AG04449 (cell line): ENCODE measurements at regions not wholly inside any gene's neighbourhood (a gene's known extent, or its start where the extent isn't known, plus 50 kb on each side); places are given as distances from the start of the nearest gene placed in this dataset.
A peak's percentile ranks its signal among the peaks of the same experiment; 100 is the strongest.

Source experiments
- CTCF ChIA-PET: fragments of 350-600 bp; formaldehyde crosslinking; extraction: SDS; loops from one replicate; lab custom pipeline; 2021; ENCODE audit warnings: antibody characterized with exemption; lab: Yijun Ruan, JAX
- POLR2A ChIA-PET: fragments of 400-600, 350-600 bp; formaldehyde crosslinking; extraction: SDS; loops from one replicate; lab custom pipeline; 2020; ENCODE audit warnings: antibody characterized with exemption, inconsistent platforms; lab: Yijun Ruan, JAX
- DNase-seq: peaks from one replicate; pipeline ENCODE4 v3.0.0-alpha.2; 2010; ENCODE audit warnings: low read depth, low spot score
- H3K4me3 ChIP-seq: 2 replicates; pipeline ENCODE4 v1.5.1; 2011; ENCODE audit warnings: low read depth, mild to moderate bottlenecking, control low read depth, low read length
- TF ChIP-seq, protein P1 (sequence below): IDR thresholded peaks from one replicate; pipeline ENCODE4 v1.5.1; 2011; ENCODE audit warnings: mild to moderate bottlenecking, moderate library complexity, low read length, control low read depth, inconsistent platforms; ENCODE audit not compliant: insufficient read depth; ENCODE audit errors: missing control alignments

DNA sequence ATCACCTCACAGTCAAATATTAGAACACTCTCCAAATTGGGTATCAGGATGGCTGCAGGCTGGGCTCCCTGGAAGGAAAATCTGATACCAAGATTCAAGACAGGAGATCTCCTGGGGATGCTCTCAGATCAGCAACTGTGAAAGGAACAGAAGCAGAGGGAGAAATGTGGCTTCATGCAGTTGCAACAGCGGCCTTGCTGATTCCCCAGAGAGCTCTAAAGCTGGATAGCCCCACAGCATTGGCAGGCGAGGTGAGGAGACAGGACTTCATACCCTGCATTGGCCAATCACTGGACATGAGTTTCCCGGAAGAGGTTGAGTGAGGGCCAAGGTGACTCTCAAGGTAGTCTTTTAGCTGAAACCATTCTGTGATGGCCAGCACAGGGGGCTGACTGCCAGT, 190.6 kb downstream of the PTPN20 start:
- POLR2A ChIA-PET = no interaction called here
- DNase-seq = no peak
- TF ChIP-seq, protein P1, sequence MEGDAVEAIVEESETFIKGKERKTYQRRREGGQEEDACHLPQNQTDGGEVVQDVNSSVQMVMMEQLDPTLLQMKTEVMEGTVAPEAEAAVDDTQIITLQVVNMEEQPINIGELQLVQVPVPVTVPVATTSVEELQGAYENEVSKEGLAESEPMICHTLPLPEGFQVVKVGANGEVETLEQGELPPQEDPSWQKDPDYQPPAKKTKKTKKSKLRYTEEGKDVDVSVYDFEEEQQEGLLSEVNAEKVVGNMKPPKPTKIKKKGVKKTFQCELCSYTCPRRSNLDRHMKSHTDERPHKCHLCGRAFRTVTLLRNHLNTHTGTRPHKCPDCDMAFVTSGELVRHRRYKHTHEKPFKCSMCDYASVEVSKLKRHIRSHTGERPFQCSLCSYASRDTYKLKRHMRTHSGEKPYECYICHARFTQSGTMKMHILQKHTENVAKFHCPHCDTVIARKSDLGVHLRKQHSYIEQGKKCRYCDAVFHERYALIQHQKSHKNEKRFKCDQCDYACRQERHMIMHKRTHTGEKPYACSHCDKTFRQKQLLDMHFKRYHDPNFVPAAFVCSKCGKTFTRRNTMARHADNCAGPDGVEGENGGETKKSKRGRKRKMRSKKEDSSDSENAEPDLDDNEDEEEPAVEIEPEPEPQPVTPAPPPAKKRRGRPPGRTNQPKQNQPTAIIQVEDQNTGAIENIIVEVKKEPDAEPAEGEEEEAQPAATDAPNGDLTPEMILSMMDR = no peak
- CTCF ChIA-PET = no interaction called here
- H3K4me3 ChIP-seq = no peak overlapping the region

DNA sequence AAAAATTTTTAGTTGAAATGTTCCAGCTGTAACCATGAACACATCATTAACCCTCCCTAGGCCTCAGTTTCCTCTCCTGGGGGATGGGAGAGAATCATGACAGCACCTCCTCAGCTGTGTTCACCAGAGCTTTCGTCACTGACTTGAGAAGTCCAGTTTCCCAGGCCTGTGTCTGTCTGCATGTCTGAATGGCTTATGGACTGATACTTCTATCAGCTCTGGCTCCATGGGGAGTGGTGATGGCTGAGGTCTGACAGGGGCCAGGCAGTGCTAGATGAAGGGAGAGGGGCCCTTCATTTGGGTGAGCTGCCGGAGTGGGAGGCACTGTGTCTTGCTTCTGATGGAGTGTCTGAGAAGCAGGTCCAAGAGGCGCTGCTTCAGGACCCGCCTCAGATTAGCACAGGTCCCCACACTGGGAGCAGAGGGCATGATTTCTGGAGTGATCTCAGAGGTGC, 192.9 kb downstream of the PTPN20 start:
- ChIA-PET POLR2A (no interaction called here), CTCF (interaction anchor here (0.7 to 1.4 kb wide), 4 partner anchors 10 to 207 kb away, joined by 3 to 5 read pairs (median 4); no protein-coding TSS in a partner anchor)
- TF ChIP-seq, protein P1 = no peak
- no peak overlapping the region for H3K4me3 ChIP-seq
- peak; percentile 34 for DNase-seq

DNA sequence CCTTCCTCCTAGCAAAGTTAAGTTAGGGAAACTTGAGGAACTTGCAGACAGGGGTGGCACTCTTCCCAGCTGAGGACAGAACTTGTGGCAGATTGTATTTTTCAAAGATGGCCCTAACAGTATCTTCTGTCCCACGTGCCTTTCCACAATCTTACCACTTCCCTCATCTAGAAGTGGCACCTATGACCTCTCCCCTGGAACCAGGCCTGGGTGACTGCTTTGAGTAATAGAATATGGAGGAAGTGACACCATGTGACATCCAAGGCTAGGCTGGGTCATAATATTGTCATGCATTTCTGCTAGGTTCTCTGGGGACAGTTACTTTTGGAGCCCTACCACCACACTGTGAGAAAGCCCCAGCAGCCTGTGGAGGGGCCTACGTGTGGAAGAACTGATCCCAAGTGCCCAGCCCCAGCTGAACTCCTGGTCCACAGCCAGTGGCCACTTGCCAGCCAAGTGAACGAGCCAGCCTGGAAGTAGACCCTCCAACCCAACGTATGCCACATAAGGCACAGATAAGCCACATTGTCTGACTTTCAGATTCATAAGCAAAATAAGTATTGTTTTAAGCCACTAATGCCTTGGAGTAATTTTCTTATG, 193.7 kb downstream of the PTPN20 start:
- CTCF ChIA-PET = interaction anchor here (0.7 to 1.2 kb wide), 4 partner anchors 30 to 207 kb away, joined by 3 to 5 read pairs (median 4); no protein-coding TSS in a partner anchor
- POLR2A ChIA-PET = interaction anchor here (0.6 kb wide), 1 partner anchor 23 kb away, joined by 3 read pairs; no protein-coding TSS in a partner anchor
- no peak overlapping the region for H3K4me3 ChIP-seq
- no peak for DNase-seq
- TF ChIP-seq, protein P1 = no peak

DNA sequence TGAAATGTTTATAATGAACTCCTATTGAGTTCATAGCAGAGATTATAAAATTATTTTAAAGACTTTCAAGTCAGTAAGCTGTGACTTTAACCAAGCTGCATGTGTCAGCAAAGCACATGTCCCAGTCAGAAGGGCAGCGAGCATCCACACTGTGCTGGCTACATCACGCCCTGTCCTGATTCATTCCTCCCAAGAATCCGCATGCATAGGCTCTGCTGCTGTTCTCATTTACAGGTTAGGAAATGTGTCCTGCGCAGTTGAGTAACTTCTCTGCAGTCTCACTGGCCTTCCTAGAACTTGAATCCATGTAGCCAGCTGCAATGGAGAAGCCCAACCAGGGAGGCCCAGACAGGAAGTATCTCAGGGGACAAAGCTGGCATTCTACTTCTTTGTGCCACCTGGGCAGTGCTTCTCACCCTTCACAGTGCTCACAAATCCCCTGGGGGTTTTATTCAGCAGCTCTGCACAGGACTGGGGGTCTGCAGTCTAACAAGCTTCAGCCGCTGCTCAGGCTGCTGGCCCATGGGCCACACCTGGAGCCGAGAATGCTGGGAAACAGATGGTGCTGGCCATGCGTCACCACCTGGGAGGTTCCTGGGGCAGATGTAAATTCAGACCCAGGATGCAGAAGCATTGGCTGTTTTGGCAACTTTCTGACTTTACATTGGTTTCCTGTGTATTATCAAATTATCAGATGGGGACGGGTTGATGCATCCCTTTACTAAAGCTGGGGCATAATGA, 192.8 kb upstream of the GDF10 start:
- TF ChIP-seq, protein P1 = no peak
- ChIA-PET CTCF (no interaction called here), POLR2A (no interaction called here)
- no peak for DNase-seq
- H3K4me3 ChIP-seq = no peak overlapping the region

DNA sequence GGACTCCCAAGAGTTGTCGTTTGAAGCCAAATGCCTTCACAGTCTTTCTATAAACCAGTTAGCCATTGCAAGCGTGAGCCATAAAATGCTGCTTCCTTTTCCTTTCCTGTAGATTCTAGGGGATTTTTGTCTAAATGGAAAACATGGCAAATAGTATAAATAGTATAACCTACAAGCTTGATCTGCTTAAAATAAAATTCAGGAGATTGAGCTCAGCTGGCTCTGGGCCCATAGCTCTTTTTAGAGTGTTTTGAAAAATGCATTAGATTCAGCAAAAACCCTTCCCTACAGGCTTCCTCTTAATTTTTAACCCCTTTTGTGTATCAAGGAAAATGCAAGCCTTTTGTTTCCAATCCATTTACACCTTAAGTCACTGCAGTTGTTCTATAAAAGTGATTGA, 190.1 kb upstream of the GDF10 start:
- POLR2A ChIA-PET = no interaction called here
- TF ChIP-seq, protein P1 = no peak
- no peak for DNase-seq
- CTCF ChIA-PET = no interaction called here
- no peak overlapping the region for H3K4me3 ChIP-seq

DNA sequence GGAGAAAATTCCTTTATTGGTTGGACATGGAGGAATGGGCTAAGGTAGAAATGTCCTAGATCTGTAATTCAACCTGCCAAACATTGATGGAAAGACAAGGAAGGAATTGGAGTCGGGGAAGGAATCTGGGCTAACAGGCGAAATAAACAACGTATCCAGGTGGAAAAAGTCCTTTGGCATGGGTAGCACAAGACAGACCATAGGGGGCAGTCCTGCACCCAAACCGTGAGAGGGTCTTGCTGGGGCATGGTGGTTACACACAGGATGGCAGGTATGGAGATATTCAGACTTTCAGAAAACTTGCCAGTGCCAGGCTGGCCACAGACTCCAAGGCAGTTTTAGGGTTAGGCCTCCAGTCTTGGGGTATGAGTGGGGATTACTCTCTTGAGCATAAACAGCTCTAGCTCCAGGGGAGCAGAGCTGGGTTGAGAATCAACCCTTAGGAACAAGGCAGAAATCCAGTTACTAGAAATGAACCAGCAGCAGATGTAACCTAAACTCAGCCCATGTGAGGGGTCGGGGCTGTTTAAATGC, 188.6 kb upstream of the GDF10 start:
- ChIA-PET POLR2A (no interaction called here), CTCF (no interaction called here)
- TF ChIP-seq, protein P1 = no peak
- no peak overlapping the region for H3K4me3 ChIP-seq
- no peak for DNase-seq
